GM19025 (cell line): ENCODE measurements at regions not wholly inside any gene's neighbourhood (a gene's known extent, or its start where the extent isn't known, plus 50 kb on each side); places are given as distances from the start of the nearest gene placed in this dataset.

Experiments used
- ATAC-seq: cut with Tn5 transposase; IDR thresholded peaks from one replicate; pipeline ENCODE4 v1.9.1; 2021; ENCODE audit warnings: mild to moderate bottlenecking, low read depth, moderate library complexity; ENCODE audit not compliant: unreplicated experiment

DNA sequence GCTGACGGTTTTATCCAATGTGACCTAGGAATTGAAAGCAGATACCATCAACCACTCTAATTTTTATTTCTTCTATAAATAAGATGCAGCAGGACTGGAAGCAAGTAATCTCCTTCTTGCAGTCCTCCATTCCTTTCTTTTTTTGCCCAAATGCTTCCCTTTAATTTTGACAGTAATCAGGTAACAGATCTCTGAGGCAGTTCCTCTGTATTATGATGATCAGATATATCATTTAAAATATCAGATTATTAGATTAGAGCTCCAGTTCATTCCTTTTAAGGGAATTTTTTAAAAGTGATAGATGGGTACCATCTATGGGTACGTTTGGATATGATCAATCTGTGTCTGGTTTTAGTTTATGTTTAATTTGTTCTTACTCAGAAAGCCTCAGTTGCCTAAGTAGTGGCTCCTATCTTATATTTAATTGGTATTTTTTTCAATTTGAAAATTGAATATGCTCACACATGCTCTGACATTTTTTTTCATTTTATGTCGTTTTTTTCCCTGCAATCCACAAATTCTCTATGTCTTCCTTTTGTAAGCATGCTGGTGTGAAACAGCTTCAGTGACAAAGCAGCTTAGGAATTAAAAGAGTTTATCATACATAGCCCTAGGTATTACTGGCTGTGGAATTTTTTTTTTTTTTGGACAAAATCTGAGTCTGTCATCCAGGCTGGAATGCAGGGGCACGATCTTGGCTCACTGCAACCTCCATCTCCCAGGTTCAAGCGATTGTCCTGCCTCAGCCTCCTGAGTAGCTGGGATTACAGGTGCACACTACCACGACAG lies 73.7 kb upstream of the ANK2 start:
- no peak for ATAC-seq

DNA sequence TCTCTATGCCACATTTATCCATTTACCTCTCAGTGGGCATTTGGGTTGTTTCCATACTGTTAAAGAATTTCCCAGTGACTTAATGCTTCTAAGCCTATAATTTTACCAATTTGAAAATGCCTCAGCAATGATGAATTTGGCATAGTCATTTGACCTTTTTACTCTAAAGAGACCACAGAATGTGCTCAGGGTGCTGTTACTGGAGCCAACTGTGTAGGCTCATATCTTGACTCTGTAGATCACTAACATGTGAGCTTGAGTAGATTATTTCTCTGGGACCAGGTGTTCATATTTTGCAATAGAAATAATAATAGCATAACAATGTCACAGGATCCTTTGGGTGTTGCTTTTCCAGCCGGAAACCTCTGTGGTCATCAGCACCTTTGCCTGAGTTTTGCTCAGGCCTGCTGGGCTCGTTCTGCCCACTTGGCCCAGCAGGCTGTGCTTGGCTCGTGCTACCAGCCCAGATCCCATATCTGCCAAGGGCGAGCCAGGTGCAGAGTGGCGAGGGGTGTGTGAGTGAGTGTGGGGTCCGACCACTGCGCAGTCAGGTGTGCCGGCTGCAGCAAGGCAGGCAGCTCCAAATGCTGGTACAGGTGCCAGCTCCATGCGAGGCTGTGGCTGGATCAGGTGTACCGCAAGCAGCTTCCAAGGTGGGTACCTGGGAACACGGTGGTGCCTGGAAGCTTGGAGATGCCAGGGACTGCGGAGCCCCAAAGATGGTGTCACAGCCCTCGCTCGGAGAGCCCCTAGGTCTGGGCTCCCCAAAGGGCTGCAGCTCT lies 70.6 kb upstream of the ANK2 start:
- ATAC-seq = no peak

DNA sequence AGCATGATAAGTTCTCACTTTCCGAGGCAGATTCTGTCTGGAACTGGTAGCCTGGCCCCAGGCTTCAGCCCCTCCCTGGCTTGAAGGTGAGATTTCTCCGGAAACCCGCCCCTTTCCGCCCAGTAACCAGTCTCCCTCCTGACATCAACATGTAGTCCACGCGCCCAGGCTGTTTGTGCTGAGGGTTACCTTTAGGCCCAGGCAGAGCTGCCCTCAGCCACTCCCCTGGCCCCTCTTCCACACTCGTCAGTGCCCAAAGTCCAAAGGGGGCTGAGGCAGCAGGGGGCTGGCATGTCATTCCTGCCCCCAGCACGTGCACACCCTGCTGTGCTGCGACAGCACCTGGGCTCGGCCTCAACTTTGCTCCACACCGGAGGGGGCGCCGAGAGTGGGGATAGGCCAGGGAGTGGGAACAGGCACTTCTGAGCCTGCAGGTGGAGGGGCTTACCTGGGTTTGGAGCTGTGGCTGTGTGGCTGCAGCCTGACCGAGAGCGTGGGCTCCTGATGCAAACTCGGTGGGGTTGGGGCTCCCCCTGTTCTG lies 69.5 kb upstream of the ANK2 start:
- ATAC-seq = no peak

DNA sequence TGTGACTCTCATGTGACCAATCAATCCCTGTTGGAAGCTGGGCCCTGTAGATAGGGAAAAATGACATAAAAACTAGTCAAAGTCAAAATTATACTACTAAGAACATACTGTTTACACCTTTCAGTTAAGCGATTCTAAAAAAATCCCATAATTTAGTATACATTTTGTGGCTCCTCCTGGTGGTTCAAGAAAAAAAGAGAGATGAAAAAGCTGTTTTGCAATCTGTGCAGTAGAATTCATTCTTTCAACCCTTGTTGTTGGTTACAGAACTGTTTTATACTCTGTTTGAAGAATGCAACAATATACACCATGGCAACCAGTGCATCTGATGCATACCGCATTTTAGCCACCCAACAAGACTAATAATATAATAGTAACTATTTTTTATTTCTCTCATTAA lies 66.8 kb upstream of the ANK2 start:
- ATAC-seq = no peak

DNA sequence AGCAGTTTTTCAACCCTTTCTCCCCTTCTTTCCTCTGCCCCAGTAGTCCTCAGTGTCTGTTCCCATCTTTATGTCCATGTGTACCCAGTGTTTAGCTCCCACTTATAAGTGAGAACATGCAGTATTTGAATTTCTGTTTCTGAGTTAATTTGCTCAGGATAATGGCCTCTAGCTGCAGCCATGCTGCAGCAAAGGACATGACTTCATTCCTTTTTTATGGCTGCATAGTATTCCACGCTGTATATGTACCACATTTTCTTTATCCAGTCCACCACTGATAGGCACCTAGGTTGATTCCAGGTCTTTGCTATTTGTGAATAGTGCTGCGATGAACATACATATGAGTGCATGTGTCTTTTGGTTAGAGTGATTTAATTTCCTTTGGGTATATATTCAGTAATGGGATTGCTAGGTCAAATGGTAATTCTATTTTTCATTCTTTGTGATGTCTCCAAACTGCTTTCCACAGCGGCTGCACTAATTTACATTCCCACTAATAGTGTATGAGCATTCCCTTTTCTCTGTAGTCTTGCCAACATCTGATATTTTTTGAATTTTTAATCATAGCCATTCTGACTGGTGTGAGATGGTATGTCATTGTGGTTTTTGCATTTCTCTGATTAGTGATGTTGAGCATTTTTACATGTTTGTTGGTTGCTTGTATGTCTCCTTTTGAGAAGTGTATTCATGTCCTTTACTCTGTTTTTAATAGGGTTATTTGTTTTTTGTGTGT lies 54.6 kb upstream of the ANK2 start:
- no peak for ATAC-seq
